Loucy (cell line): ENCODE measurements at regions not wholly inside any gene's neighbourhood (a gene's known extent, or its start where the extent isn't known, plus 50 kb on each side); places are given as distances from the start of the nearest gene placed in this dataset.

Experiments
- CTCF ChIP-seq: fragments of 200-600 bp; sonication (generic); conservative IDR thresholded peaks from 2 replicates; pipeline ENCODE4 v1.5.1; 2014; ENCODE audit warnings: mild to moderate bottlenecking, antibody characterized with exemption, low read length
- EZH2phosphoT487 ChIP-seq: fragments of 200-600 bp; IDR thresholded peaks from 2 replicates; pipeline ENCODE4 v1.6.1; 2018; ENCODE audit warnings: antibody characterized with exemption, mild to moderate bottlenecking, moderate library complexity, borderline replicate concordance

- no peak for TF ChIP-seq CTCF
- TF ChIP-seq EZH2phosphoT487, result no peak
These were observed 696.8 kb upstream of the MBL2 start for GRCh38 chr10:53469383-53469782.
